ENCODE measurements at regions not wholly inside any gene's neighbourhood (a gene's known extent, or its start where the extent isn't known, plus 50 kb on each side); places are given as distances from the start of the nearest gene placed in this dataset.
A peak's percentile ranks its signal among the peaks of the same experiment; 100 is the strongest.
"Not testable (repeated sequence)": the region's sequence is repeated elsewhere in the genome, so short reads cannot be mapped to it uniquely, and the experiment has no call there.

DNA sequence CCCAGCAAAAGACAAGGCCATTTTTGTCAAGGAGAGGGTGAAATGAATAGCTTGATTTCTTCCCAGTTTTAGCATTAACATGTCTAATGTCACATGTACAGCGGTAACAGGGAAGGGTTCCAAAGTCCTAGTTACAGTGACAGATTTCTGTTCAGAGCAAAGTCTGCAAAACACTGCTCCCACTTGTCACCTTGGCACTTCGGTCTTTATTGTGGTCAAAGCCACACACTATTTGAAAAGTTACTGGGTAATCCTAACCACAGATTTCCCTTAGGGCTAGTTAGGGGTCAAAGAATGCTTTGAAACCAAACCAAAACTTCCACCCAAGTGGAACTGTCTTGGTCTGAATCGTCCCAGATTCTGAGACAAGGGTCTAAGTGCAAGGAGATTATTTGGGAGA, 455.6 kb downstream of the HS3ST3B1 start:
- DNase-seq = no peak

DNA sequence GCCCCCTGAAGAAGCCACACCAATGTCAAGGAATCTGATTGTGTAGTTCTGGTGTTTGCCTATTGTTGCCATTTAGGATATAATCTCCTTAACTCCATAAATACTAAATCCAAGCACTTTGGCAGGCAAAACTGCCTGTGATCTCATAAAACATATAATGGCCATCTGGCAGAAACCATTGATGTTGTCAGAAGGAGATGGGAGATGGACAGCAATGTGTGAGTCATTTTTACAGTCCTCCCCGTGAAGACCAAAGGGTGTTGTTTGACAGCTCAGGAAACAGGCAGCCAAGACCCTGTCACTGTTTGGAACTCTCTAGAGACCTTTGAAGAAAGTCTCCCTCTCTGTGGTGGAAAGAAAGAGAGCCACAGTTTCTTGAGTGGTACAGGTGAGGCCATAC, 454.1 kb downstream of the HS3ST3B1 start:
- no peak for DNase-seq

- DNase-seq = no peak
Observed at GRCh38 chr17:14753383-14753782, 452.5 kb downstream of the HS3ST3B1 start.

- DNase-seq = no peak
Observed at GRCh38 chr17:14752011-14752410, 451.1 kb downstream of the HS3ST3B1 start.

DNA sequence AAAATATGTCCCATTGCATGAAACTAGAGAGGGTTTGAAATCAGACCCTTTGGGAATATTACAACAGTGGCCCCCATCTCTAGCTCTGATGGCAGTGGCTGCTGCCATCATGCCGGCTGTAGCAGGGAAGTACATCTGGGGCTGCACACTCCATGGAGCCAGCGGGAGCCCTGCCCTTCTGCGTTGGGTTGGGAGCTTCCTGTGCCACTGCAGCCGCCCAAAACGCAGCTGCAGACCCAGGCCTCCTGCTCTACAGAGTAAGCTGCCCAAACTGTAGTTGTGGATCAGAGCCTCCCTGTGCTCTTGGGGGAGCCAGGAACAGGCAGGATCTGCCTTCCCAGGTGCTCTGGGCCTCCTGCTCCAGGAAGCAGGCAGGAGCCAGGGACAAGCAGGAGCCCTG, 450.0 kb downstream of the HS3ST3B1 start:
- DNase-seq = no peak

- no peak for DNase-seq
Observed at GRCh38 chr17:14749269-14749668, 448.4 kb downstream of the HS3ST3B1 start.

GRCh38 chr17:14748036-14748710, 447.3 kb downstream of the HS3ST3B1 start:
- DNase-seq = no peak

- DNase-seq = no peak
Observed at GRCh38 chr17:14747603-14747950, 446.7 kb downstream of the HS3ST3B1 start.

- no peak for DNase-seq
Observed at GRCh38 chr17:14746822-14747602, 446.1 kb downstream of the HS3ST3B1 start.

DNA sequence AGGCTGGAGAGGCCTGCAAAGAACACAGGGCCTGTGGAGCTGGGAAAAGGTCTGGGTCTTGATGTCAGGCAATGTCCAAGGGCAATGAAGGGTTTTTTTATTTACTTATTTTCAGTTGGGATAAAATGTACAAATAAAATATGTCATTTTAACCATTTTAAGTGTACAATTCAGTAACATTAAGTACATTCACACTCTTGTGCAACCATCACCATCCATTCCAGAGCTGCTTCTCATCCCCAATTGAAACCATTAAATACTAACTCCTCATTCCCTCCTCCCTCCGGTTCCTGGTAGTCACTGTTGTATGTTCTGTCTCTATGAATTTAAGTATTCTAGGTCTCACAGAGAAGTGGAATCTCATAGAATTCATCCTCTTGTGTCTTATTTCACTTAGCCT, 444.7 kb downstream of the HS3ST3B1 start:
- no peak for DNase-seq

DNA sequence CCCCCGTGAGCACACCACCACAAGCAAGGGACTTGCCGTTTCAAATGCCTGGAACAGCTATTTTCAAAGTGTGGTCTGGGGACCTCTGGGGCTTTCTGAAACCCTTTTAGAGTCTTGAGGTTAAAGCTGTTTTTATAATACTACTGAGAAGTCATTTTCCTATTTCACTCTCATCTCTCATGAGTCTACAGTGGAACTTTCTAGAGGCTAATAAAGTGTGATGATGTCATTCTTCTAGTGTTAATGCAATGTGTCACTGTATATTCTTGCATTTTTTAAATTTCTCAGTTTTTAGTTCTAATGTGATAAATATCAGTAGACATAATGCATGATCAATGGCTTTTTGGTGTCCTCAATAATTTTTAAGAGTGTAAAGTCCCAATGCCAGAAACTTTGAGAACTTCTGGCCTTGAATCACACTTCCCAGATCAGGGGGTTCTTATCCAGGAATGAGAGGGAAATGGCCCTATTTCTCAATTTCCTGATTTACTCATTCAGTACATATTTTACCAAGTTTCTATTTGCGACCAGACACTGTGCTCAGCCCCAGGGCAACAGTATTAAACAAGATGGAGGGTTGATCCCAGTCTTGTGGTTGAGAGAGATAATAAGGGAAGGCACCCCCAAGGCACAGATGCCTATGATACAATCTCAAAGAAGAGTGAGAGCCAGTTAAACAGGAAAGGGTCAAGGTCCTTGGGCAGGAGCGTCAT, 444.0 kb downstream of the HS3ST3B1 start:
- no peak for DNase-seq

- DNase-seq = no peak
Observed at GRCh38 chr17:14741491-14741890, 440.6 kb downstream of the HS3ST3B1 start.

- no peak for DNase-seq
Observed at GRCh38 chr17:14739656-14740431, 439.0 kb downstream of the HS3ST3B1 start.

GRCh38 chr17:14738652-14738988, 437.7 kb downstream of the HS3ST3B1 start:
- DNase-seq = no peak

DNA sequence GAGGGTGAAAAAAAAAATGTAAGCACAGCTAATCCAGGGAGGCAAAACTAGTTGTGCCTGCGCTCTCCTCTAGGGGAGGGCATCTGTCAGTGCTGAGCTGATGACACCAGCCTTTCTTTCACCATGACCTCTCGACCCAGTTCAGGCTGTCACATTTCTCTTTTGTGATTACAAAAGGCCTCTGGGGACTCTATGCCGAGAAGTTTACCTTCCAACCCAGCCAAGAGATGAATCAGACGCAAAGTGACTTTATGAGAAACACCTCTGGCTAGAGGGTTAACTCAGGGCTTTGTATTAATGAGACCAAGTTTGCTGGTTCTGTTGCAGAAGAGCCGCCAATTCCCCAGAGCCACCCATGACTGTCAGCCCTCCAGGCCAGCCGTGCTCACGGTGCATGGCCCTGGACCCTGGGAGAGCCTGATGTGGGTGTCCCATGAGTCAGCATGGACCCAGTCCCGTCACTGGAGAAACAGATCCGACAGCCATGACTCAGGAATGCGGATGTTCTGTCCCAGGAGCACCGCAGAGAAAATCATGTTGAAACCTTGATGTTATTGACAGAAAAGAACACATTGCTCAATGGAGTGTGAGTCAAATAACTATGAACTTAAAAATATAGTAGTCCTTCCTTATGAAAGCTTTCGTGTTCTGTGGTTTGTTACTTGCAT, 437.2 kb downstream of the HS3ST3B1 start:
- DNase-seq = peak; percentile 92

DNA sequence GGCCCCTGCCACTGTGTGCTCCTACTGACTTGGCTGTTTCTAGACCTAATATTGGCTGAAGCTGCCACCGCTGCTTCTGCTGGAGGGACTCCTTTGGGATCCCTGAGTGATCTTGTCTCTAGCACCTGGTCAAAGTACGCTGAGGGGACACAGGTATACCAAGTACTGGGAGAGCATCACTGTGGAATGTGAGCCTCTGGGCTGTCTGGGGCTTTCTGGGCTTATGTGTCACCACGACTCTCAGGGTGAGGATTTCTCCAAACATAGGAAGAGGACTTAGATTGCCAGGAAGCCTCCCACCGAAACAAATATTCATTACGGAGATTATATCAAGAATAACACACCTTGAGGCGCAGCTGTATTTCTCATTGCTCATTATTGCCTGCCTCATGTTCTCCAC, 435.8 kb downstream of the HS3ST3B1 start:
- no peak for DNase-seq

GRCh38 chr17:14733376-14733775, 432.5 kb downstream of the HS3ST3B1 start:
- no peak for DNase-seq

GRCh38 chr17:14732211-14732610, 431.3 kb downstream of the HS3ST3B1 start:
- no peak for DNase-seq

DNA sequence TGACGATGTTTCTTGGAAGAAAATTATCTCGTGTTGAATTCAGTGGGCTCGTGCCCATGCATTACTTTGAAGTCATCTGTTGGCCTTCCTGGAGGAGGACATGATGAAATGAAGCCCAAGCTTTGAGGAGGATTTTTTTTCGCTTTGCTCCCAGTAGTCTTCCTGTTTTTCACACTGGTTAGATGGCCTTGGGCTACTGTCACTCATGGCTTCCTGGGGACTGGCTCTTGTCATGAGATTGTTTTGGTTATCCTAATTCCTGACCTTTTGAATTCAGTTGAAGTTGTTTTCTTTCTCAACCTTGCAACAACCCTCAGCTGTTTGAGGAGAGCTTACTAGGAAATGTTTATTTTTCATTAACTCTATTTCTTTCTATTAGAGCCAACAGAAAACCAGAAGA, 430.7 kb downstream of the HS3ST3B1 start:
- no peak for DNase-seq

- DNase-seq = no peak
Observed at GRCh38 chr17:14730821-14731220, 429.9 kb downstream of the HS3ST3B1 start.

GRCh38 chr17:14725729-14726128, 424.8 kb downstream of the HS3ST3B1 start:
- no peak for DNase-seq

- DNase-seq = no peak
Observed at GRCh38 chr17:14724770-14725169, 423.9 kb downstream of the HS3ST3B1 start.

DNA sequence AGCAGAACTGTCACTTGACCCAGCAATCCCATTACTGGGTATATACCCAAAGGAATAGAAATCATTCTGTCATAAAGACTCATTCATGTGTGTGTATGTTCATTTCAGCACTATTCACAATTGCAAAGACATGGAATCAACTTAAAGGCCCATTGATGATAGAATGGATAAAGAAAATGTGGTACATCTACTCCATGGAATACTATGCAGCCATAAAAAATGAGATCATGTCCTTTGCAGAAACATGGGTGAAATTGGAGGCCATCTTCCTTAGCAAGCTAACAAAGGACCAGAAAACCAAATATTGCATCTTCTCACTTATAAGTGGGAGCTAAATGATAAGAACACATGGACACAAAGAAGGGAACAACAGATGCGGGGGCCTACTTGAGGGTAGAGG, 422.5 kb downstream of the HS3ST3B1 start:
- DNase-seq = not testable (repeated sequence)
